Frontal cortex (tissue), 3 donors: ENCODE measurements at regions not wholly inside any gene's neighbourhood (a gene's known extent, or its start where the extent isn't known, plus 50 kb on each side); places are given as distances from the start of the nearest gene placed in this dataset.
"Not testable (repeated sequence)": the region's sequence is repeated elsewhere in the genome, so short reads cannot be mapped to it uniquely, and the experiment has no call there.

Experiments
- DNase-seq, 2 donors: peaks; one replicate each; pipeline ENCODE4 v3.0.0; 2012; ENCODE audit warnings: low spot score in 2 of 2
- FAIRE-seq: peaks from 2 replicates; lab custom pipeline; 2012; peaks lifted over from hg19 to GRCh38; lab: Jason Lieb, UNC
- donor health status: control.
- donor health status: control.
- donor health status: control.

GRCh38 chr3:65178703-65179102 lies 490.9 kb upstream of the ADAMTS9 start:
- no peak for FAIRE-seq
- no peak for DNase-seq

- FAIRE-seq (no peak), DNase-seq (no peak)
Measured at GRCh38 chr3:65177960-65178376, 490.2 kb upstream of the ADAMTS9 start.

GRCh38 chr3:65174713-65175112 lies 486.9 kb upstream of the ADAMTS9 start:
- DNase-seq (no peak), FAIRE-seq (no peak)

GRCh38 chr3:65173841-65174240 lies 486.0 kb upstream of the ADAMTS9 start:
- DNase-seq, result no peak
- no peak for FAIRE-seq

GRCh38 chr3:65172209-65172608 lies 484.4 kb upstream of the ADAMTS9 start:
- DNase-seq, result no peak
- FAIRE-seq, result no peak

GRCh38 chr3:65170390-65171042 lies 482.7 kb upstream of the ADAMTS9 start:
- FAIRE-seq (no peak), DNase-seq (peak in 1 of 2 donors; percentile 13)

- DNase-seq, result no peak
- FAIRE-seq, result no peak
Measured at GRCh38 chr3:65169961-65170360, 482.2 kb upstream of the ADAMTS9 start.

- no peak for DNase-seq
- no peak for FAIRE-seq
Measured at GRCh38 chr3:65168547-65168946, 480.7 kb upstream of the ADAMTS9 start.

GRCh38 chr3:65166531-65166930 lies 478.7 kb upstream of the ADAMTS9 start:
- DNase-seq (no peak), FAIRE-seq (no peak)

- DNase-seq (no peak), FAIRE-seq (no peak)
Measured at GRCh38 chr3:65158023-65158422, 470.2 kb upstream of the ADAMTS9 start.

GRCh38 chr3:65153850-65154512 lies 466.2 kb upstream of the ADAMTS9 start:
- FAIRE-seq (no peak), DNase-seq (no peak)

GRCh38 chr3:65151666-65152065 lies 463.9 kb upstream of the ADAMTS9 start:
- DNase-seq, result no peak
- FAIRE-seq, result no peak

- DNase-seq (no peak), FAIRE-seq (no peak)
Measured at GRCh38 chr3:65149877-65150276, 462.1 kb upstream of the ADAMTS9 start.

GRCh38 chr3:65148687-65149086 lies 460.9 kb upstream of the ADAMTS9 start:
- no peak for FAIRE-seq
- DNase-seq, result no peak

GRCh38 chr3:65146179-65146578 lies 458.4 kb upstream of the ADAMTS9 start:
- no peak for FAIRE-seq

GRCh38 chr3:65145680-65146079 lies 457.9 kb upstream of the ADAMTS9 start:
- DNase-seq (no peak), FAIRE-seq (no peak)

More at GRCh38 chr3:65146179-65146578, 458.4 kb upstream of the ADAMTS9 start:
- DNase-seq, result no peak

- no peak for DNase-seq
- FAIRE-seq, result no peak
Measured at GRCh38 chr3:65144791-65145351, 457.1 kb upstream of the ADAMTS9 start.

- FAIRE-seq, result no peak
- no peak for DNase-seq
Measured at GRCh38 chr3:65142456-65142855, 454.7 kb upstream of the ADAMTS9 start.

- FAIRE-seq, result no peak
- DNase-seq, result no peak
Measured at GRCh38 chr3:65138556-65138955, 450.8 kb upstream of the ADAMTS9 start.

GRCh38 chr3:65133752-65134151 lies 446.0 kb upstream of the ADAMTS9 start:
- DNase-seq, FAIRE-seq: not testable (repeated sequence)

- DNase-seq, result no peak
- FAIRE-seq, result no peak
Measured at GRCh38 chr3:65130782-65131181, 443.0 kb upstream of the ADAMTS9 start.
